ENCODE measurements at regions not wholly inside any gene's neighbourhood (a gene's known extent, or its start where the extent isn't known, plus 50 kb on each side); places are given as distances from the start of the nearest gene placed in this dataset.

DNA sequence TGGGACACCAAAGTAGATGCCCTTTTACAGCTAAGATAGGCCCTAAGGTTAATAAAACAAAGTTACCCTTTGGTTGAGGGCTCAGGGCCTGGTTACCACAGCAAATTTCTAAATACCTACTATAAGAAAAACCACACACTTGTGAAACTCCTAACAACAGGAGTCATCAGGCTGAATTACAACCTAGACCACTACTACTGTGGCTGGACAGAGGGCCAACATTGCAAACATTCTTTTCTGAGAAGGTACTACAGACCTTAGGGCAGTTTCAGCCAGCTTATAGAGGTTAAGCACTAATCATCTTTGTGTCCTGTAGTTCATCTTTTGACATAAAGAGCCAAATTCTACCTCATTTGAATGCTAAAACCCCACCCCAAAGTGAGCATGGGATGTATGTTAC, 504.0 kb downstream of the RAPGEF2 start:
- CTCF ChIA-PET, result no interaction called here
- RAD21 ChIA-PET (ENCODE audit: low non-redundant PET in 1 of 2, low total read pairs in 2 of 2, uncharacterized antibody in 2 of 2, unreplicated experiment in 2 of 2), result no interaction called here
- no peak overlapping the region for H3K4me2 ChIP-seq (ENCODE audit: low read length)
- no peaks in the 10 kb centered on the region for H4K20me1 ChIP-seq (ENCODE audit: insufficient read depth)
- no peaks in the 10 kb centered on the region for H3K27me3 ChIP-seq (ENCODE audit: insufficient read depth, low read length)
- BruUV-seq (replicated peaks), result no TSS peak
- POLR2A ChIA-PET, result no interaction called here
- peaks cover 5 to 16% of the 10 kb centered on the region in 2 experiments; a peak in 2 of 4 replicates for H3K4me1 ChIP-seq (ENCODE audit: control insufficient read depth in 1 of 2, insufficient read depth in 2 of 2, low read length in 2 of 2)
- no peak overlapping the region for H3K4me3 ChIP-seq (replicated peaks in 1 of 2; ENCODE audit: low read depth in 1 of 2, low read length in 2 of 2)
- intact Hi-C loops (cut with micrococcal nuclease), result no loop called here
- no peaks in the 10 kb centered on the region for H3K9me3 ChIP-seq (ENCODE audit: control insufficient read depth in 1 of 2, insufficient read depth in 1 of 2, low read depth in 1 of 2, low read length in 2 of 2)
- ATAC-seq, result no peak; the same call in 1 of the 2 replicates
- DNase-seq (ENCODE audit: low read depth, low spot score), result no peak
- H3K36me3 ChIP-seq (ENCODE audit: control insufficient read depth in 1 of 2, insufficient read depth in 2 of 2, low read length in 2 of 2), result no peaks in the 10 kb centered on the region
- H3K27ac ChIP-seq (ENCODE audit: low read depth, low read length), result no peak overlapping the region
- TF ChIP-seq RAD21 (IDR thresholded peaks at IDR 0.05; ENCODE audit: low read depth) (no peak), YY1 (IDR thresholded peaks at IDR 0.05; ENCODE audit: extremely low read depth, insufficient replicate concordance, low read depth, low read length) (no peak), CEBPB (IDR thresholded peaks at IDR 0.05; ENCODE audit: low read depth) (no peak), POLR2A (IDR thresholded peaks at IDR 0.05; ENCODE audit: borderline replicate concordance, extremely low read depth, insufficient read depth, insufficient read length) (no peak), SRF (IDR thresholded peaks at IDR 0.05; ENCODE audit: low read depth) (no peak), SIN3A (IDR thresholded peaks at IDR 0.05; ENCODE audit: low read depth) (no peak), FOSL1 (IDR thresholded peaks at IDR 0.05; ENCODE audit: low read depth) (no peak), POLR2AphosphoS5 (IDR thresholded peaks at IDR 0.05; ENCODE audit: low read depth, low read length) (no peak), TCF7L2 (IDR thresholded peaks at IDR 0.05; ENCODE audit: borderline replicate concordance, extremely low read depth, insufficient read depth, insufficient read length) (no peak)
- TF ChIP-seq, protein P1, sequence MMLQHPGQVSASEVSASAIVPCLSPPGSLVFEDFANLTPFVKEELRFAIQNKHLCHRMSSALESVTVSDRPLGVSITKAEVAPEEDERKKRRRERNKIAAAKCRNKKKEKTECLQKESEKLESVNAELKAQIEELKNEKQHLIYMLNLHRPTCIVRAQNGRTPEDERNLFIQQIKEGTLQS (IDR thresholded peaks at IDR 0.05), result no peak
- TF ChIP-seq, protein P2, sequence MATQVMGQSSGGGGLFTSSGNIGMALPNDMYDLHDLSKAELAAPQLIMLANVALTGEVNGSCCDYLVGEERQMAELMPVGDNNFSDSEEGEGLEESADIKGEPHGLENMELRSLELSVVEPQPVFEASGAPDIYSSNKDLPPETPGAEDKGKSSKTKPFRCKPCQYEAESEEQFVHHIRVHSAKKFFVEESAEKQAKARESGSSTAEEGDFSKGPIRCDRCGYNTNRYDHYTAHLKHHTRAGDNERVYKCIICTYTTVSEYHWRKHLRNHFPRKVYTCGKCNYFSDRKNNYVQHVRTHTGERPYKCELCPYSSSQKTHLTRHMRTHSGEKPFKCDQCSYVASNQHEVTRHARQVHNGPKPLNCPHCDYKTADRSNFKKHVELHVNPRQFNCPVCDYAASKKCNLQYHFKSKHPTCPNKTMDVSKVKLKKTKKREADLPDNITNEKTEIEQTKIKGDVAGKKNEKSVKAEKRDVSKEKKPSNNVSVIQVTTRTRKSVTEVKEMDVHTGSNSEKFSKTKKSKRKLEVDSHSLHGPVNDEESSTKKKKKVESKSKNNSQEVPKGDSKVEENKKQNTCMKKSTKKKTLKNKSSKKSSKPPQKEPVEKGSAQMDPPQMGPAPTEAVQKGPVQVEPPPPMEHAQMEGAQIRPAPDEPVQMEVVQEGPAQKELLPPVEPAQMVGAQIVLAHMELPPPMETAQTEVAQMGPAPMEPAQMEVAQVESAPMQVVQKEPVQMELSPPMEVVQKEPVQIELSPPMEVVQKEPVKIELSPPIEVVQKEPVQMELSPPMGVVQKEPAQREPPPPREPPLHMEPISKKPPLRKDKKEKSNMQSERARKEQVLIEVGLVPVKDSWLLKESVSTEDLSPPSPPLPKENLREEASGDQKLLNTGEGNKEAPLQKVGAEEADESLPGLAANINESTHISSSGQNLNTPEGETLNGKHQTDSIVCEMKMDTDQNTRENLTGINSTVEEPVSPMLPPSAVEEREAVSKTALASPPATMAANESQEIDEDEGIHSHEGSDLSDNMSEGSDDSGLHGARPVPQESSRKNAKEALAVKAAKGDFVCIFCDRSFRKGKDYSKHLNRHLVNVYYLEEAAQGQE (IDR thresholded peaks at IDR 0.05; ENCODE audit: low read depth), result no peak
- TF ChIP-seq, protein P3, sequence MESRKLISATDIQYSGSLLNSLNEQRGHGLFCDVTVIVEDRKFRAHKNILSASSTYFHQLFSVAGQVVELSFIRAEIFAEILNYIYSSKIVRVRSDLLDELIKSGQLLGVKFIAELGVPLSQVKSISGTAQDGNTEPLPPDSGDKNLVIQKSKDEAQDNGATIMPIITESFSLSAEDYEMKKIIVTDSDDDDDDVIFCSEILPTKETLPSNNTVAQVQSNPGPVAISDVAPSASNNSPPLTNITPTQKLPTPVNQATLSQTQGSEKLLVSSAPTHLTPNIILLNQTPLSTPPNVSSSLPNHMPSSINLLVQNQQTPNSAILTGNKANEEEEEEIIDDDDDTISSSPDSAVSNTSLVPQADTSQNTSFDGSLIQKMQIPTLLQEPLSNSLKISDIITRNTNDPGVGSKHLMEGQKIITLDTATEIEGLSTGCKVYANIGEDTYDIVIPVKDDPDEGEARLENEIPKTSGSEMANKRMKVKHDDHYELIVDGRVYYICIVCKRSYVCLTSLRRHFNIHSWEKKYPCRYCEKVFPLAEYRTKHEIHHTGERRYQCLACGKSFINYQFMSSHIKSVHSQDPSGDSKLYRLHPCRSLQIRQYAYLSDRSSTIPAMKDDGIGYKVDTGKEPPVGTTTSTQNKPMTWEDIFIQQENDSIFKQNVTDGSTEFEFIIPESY (IDR thresholded peaks at IDR 0.05; ENCODE audit: extremely low read depth, insufficient replicate concordance, low read length), result no peak
- no peak overlapping the region for H2AFZ ChIP-seq (ENCODE audit: low read depth, low read length, poor library complexity, severe bottlenecking)
- no peak overlapping the region for H3K9ac ChIP-seq (ENCODE audit: low read length)
- H3K79me2 ChIP-seq (ENCODE audit: insufficient read depth, low read length), result no peaks in the 10 kb centered on the region
- H3K9me2 ChIP-seq (ENCODE audit: insufficient read depth), result no peaks in the 10 kb centered on the region

All from HCT116 (cell line).